Activated naive CD4-positive, alpha-beta T cell treated with anti-CD3 and anti-CD28 coated beads for 36 hours (primary cell): ENCODE measurements at regions not wholly inside any gene's neighbourhood (a gene's known extent, or its start where the extent isn't known, plus 50 kb on each side); places are given as distances from the start of the nearest gene placed in this dataset.
"Not testable (repeated sequence)": the region's sequence is repeated elsewhere in the genome, so short reads cannot be mapped to it uniquely, and the experiment has no call there.

ENCODE experiments used
- CTCF ChIA-PET: fragments of 350-600 bp; sonication (Branson Sonifier 250); formaldehyde crosslinking; loops from one replicate; lab custom pipeline; 2021; ENCODE audit warnings: antibody characterized with exemption; lab: Charles Lee
- DNase-seq: peaks from one replicate; pipeline ENCODE4 v3.0.0-alpha.2; 2020
- H3K27ac Mint-ChIP-seq: one replicate; pipeline ENCODE4 v1.8.0; 2021; ENCODE audit warnings: mild to moderate bottlenecking, mixed read lengths
- H3K27me3 Mint-ChIP-seq: one replicate; pipeline ENCODE4 v1.8.0; 2021; ENCODE audit warnings: low read depth, mixed read lengths
- H3K36me3 Mint-ChIP-seq: one replicate; pipeline ENCODE4 v1.8.0; 2021; ENCODE audit warnings: low read depth, mixed read lengths
- H3K4me1 Mint-ChIP-seq: one replicate; pipeline ENCODE4 v1.8.0; 2021; ENCODE audit warnings: low read depth, mixed read lengths
- H3K4me3 Mint-ChIP-seq: one replicate; pipeline ENCODE4 v1.8.0; 2021; ENCODE audit warnings: mild to moderate bottlenecking, moderate library complexity, mixed read lengths
- H3K9me3 Mint-ChIP-seq: one replicate; pipeline ENCODE4 v1.8.0; 2021; ENCODE audit warnings: mixed read lengths
- intact Hi-C: fragments of 100-400 bp; cut with micrococcal nuclease; formaldehyde crosslinking; loops from one replicate; pipeline ENCODE4 v1.15.1; 2023

DNA sequence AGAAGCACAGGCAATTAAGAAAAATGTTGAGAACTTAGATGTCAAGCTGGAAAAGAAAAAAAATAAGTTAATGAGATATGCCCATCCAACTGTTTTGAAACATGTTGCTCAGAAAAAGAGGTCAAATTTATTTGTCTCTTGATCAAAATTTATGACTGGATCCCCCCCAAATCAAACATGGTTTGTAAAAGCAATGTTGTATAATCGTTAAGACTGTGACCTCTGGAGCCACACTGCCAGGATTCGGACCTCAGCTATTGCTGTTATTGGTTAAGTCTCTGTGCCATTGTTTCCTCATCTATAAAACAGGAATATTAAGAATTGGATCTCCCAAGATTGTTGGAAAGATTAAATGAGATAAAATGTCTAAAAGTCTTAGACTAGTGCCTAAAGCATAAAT is 51.9 kb upstream of the LRRK2 start:
- intact Hi-C loops = no loop called here
- CTCF ChIA-PET = no interaction called here
- no peaks in the 10 kb centered on the region for H3K9me3 Mint-ChIP-seq
- no peak for DNase-seq
- H3K27me3 Mint-ChIP-seq = peaks cover 8% of the 10 kb centered on the region
- no peak overlapping the region for H3K4me3 Mint-ChIP-seq
- peaks cover 8% of the 10 kb centered on the region for H3K4me1 Mint-ChIP-seq
- no peaks in the 10 kb centered on the region for H3K36me3 Mint-ChIP-seq
- no peak overlapping the region for H3K27ac Mint-ChIP-seq

DNA sequence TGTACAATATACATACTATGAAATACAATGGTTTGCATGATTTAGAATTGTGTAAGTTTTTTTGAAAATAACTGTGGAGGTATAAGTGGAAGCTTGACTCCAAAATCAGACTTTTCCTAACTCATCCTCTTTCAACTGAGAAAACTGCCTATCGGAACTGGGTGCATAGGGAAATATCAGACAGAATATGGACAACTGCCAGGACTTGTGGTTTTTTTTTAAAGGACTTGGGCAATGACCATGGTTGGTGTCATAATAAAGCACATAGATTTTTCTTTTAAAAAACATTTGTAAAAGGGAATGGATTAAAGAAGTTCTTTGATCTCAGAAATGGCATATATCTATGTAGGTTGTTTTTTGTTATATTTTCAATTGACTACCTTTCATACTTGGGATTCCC is 53.3 kb upstream of the LRRK2 start:
- CTCF ChIA-PET = interaction anchor here (0.7 kb wide), 1 partner anchor 182 kb away, joined by 6 read pairs; no protein-coding TSS in a partner anchor
- peaks cover 10% of the 10 kb centered on the region for H3K27me3 Mint-ChIP-seq
- H3K36me3 Mint-ChIP-seq = no peaks in the 10 kb centered on the region
- no peak overlapping the region for H3K4me3 Mint-ChIP-seq
- H3K9me3 Mint-ChIP-seq = no peaks in the 10 kb centered on the region
- intact Hi-C loops = no loop called here
- H3K4me1 Mint-ChIP-seq = peaks cover 8% of the 10 kb centered on the region
- H3K27ac Mint-ChIP-seq = no peak overlapping the region
- no peak for DNase-seq

DNA sequence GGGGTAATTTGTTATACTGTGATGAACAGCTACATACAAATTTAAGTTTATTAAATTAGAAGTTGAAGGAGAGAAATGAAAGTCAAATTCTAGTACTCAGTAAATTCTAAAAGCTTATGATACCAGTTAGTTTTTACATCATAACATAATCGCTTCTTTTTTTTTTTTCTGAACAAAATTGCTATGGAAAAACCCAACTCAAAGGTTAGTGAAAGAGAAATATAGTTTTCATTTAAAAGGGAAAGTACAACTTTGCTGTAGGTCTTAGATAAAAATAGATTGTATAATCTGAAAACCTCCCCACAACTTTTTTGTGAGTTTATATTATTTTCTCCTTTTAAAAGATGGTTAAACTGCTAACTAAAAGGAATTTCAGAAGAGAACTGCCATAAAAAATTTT is 53.7 kb upstream of the LRRK2 start:
- intact Hi-C loops = no loop called here
- Mint-ChIP-seq H3K27me3 (peaks cover 10% of the 10 kb centered on the region), H3K4me1 (peaks cover 8% of the 10 kb centered on the region), H3K36me3 (no peaks in the 10 kb centered on the region), H3K4me3 (no peak overlapping the region), H3K9me3 (no peaks in the 10 kb centered on the region), H3K27ac (no peak overlapping the region)
- CTCF ChIA-PET = interaction anchor here (0.7 kb wide), 1 partner anchor 180 kb away, joined by 4 read pairs; no protein-coding TSS in a partner anchor
- no peak for DNase-seq

DNA sequence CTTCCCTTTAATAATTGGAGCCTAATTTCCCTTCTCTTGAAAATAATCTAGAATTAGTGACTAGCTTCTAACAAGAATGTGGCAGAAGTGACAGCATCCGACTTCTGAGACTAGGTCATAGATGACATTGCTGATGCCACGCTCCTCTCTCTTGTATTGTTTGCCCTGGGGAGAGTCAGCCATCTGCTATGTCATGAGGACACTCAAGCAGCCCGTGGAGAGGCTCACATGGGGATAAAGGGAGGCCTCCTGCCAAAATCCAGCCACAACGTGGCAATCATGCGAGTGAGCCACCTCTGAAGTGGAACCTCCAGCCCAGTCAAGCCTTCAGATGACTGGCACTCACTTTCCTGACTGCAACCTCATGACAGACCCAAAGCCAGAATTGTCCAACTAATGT is 54.2 kb upstream of the LRRK2 start:
- CTCF ChIA-PET = interaction anchor here (0.7 kb wide), 1 partner anchor 180 kb away, joined by 4 read pairs; no protein-coding TSS in a partner anchor
- intact Hi-C loops = no loop called here
- H3K27ac Mint-ChIP-seq = no peak overlapping the region
- H3K9me3 Mint-ChIP-seq = no peaks in the 10 kb centered on the region
- peaks cover 10% of the 10 kb centered on the region for H3K27me3 Mint-ChIP-seq
- H3K4me3 Mint-ChIP-seq = no peak overlapping the region
- H3K4me1 Mint-ChIP-seq = peaks cover 8% of the 10 kb centered on the region
- H3K36me3 Mint-ChIP-seq = no peaks in the 10 kb centered on the region
- no peak for DNase-seq

DNA sequence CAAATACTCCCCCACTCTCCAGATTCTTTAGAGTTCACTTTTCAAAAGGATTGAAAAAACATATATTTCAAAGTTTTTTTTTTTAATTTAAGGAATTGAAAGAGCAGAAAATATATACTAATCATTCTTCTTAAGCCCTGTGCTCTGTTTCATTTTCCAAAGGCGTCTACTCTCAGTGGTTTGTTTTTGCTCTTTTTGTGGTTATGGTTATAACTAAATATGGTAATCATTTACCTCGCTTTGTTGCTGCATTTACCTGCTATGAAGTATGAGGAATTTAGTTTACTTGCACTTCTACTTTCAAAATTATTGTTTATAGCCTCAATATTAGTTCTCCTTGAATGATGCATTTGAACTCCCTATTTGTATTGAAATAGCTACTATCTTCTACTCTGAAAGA is 55.9 kb upstream of the LRRK2 start:
- CTCF ChIA-PET = no interaction called here
- Mint-ChIP-seq H3K36me3 (no peaks in the 10 kb centered on the region), H3K27me3 (peaks cover 10% of the 10 kb centered on the region), H3K4me3 (no peak overlapping the region), H3K4me1 (peaks cover 8% of the 10 kb centered on the region), H3K9me3 (peaks cover 6% of the 10 kb centered on the region), H3K27ac (no peak overlapping the region)
- intact Hi-C loops = loop anchor here (2.0 kb wide), 1 partner anchor 50 kb away; no protein-coding TSS in a partner anchor
- no peak for DNase-seq

DNA sequence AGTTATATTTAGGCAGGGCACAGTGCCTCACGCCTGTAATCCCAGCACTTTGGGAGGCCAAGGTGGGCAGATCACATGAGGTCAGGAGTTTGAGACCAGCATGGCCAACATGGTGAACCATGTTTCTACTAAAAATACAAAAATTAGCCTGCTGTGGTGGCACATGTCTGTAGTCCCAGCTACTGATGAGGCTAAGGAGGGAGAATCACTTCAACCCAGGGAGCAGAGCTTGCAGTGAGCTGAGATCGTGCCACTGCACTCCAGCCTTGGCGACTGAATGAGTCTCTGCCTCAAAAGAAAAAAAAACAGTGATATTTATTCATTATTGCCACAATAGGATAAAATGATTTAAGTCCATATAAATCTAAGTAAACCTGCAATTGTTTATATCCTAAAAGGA is 56.4 kb upstream of the LRRK2 start:
- CTCF ChIA-PET, H3K36me3 Mint-ChIP-seq, H3K4me1 Mint-ChIP-seq, H3K27me3 Mint-ChIP-seq, H3K4me3 Mint-ChIP-seq, DNase-seq, H3K9me3 Mint-ChIP-seq, H3K27ac Mint-ChIP-seq: not testable (repeated sequence)
- intact Hi-C loops = loop anchor here (2.0 kb wide), 1 partner anchor 50 kb away; no protein-coding TSS in a partner anchor

DNA sequence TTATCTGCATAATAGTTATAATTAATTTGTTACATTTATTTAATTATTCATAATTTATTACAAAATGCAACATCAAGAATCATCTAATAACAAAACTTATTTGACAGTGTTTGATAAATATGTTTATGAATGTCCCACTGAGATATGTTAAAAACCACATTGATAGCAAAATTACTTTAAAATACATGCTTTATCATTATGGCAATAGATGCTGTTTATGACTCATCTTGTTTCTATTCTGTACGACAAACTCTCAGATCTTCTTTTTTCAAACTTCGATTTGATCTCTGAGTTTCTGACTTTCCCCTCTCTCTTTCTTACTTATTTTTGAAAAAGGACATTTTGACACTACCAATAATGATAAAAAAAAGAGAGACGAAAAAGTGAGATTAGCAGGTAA is 56.8 kb upstream of the LRRK2 start:
- Mint-ChIP-seq H3K9me3 (peaks cover 6% of the 10 kb centered on the region), H3K36me3 (peaks cover 3% of the 10 kb centered on the region), H3K27me3 (peaks cover 8% of the 10 kb centered on the region), H3K4me1 (peaks cover 8% of the 10 kb centered on the region), H3K27ac (no peak overlapping the region), H3K4me3 (no peak overlapping the region)
- CTCF ChIA-PET = no interaction called here
- intact Hi-C loops = loop anchor here (2.0 kb wide), 1 partner anchor 49 kb away; no protein-coding TSS in a partner anchor
- DNase-seq = no peak

DNA sequence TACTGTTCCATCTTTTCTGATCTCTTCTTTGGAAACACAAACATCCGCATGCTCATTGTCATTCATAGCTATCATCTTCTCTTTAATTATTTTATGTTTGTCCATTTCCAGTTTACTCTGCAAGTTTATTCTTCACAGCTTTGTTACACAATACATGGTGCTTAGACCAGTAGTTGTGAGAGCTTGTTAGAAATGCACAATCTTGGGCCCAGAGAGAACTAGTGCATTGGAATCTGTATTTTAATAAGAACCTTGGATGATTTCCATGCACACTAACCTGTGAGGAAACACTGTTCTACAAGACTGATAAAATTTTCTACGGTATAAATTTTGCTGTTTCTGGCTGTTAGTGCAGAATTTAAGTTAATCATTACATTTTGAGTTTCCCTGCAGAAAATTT is 59.3 kb upstream of the SLC2A13 start:
- CTCF ChIA-PET = interaction anchor here (1.0 kb wide), 1 partner anchor 47 kb away, joined by 4 read pairs; no protein-coding TSS in a partner anchor
- H3K27me3 Mint-ChIP-seq = peaks cover 2% of the 10 kb centered on the region
- no peak overlapping the region for H3K4me3 Mint-ChIP-seq
- peaks cover 11% of the 10 kb centered on the region for H3K9me3 Mint-ChIP-seq
- H3K36me3 Mint-ChIP-seq = peaks cover 3% of the 10 kb centered on the region
- peaks cover 8% of the 10 kb centered on the region for H3K4me1 Mint-ChIP-seq
- H3K27ac Mint-ChIP-seq = no peak overlapping the region
- DNase-seq = no peak
- intact Hi-C loops = no loop called here

DNA sequence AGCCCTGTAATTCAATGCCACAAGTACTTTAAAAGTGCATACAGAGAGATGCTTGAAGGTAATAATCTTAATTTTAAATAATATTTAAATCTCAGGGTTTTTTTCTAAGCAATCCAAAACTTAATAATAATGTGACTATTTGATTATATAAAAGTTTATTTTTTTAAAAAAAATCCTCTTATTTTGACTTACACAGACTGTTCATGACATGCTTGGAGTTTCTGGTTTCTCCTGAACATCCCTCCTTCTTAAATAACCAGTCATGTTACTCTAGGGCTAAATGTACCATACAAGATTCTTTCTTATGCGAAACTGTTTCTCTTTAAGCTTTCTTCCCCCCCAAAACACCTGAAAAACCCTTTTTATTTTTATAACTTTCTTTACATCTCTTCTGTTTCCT is 58.2 kb upstream of the SLC2A13 start:
- Mint-ChIP-seq H3K36me3 (peaks cover 3% of the 10 kb centered on the region), H3K4me3 (no peak overlapping the region), H3K9me3 (peaks cover 11% of the 10 kb centered on the region), H3K27me3 (peaks cover 5% of the 10 kb centered on the region), H3K27ac (no peak overlapping the region), H3K4me1 (peaks cover 8% of the 10 kb centered on the region)
- intact Hi-C loops = no loop called here
- DNase-seq = no peak
- CTCF ChIA-PET = no interaction called here

DNA sequence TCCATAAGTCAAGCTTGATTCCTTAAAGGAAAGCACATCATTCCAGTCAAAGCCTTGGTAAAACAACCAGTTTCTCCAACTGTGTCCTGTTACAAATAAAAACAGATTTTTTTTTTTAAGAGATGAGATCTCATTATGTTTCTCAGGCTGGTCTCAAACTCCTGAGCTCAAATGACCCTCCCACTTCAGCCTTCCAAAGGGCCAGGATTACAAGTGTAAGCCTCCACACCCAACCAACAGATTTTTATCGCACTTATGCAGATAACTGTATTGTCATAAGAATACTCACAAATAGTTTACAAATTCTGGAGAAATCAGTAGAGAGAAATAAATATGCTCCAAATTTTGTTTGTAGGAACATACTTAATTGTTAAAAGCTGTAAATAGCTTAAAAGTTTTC is 56.2 kb upstream of the SLC2A13 start:
- Mint-ChIP-seq H3K27me3 (peaks cover 15% of the 10 kb centered on the region), H3K27ac (no peak overlapping the region), H3K4me3 (no peak overlapping the region), H3K4me1 (no peaks in the 10 kb centered on the region), H3K36me3 (peaks cover 3% of the 10 kb centered on the region), H3K9me3 (peaks cover 11% of the 10 kb centered on the region)
- DNase-seq = no peak
- intact Hi-C loops = no loop called here
- CTCF ChIA-PET = no interaction called here

DNA sequence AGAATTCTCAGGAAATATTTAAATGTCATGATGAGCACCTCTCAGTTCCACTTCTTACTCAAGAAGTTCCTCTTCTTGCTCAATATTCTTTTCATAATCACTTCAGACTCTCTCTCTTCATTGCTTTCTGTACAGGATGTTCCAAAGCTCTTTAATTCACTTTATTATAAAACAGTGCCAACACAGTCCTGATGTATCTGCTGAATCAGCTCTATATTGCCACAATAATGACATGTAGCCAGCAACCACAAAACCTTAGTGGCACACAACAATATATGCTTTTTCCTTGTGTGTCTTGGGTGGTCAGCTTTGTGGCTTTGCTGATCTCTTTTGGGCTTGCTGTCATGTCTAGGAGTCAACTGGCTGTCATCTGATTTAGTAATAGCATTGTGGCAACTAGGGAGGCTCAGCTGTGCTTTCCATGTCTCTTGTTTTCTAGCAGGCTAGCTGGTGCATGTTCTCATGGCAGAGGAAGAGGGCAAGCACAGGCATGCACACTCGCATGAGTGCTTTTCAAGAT is 52.8 kb upstream of the SLC2A13 start:
- intact Hi-C loops = loop anchor here (10.0 kb wide), 1 partner anchor 216 kb away; no protein-coding TSS in a partner anchor
- H3K27ac Mint-ChIP-seq = no peak overlapping the region
- no peak overlapping the region for H3K4me3 Mint-ChIP-seq
- peaks cover 15% of the 10 kb centered on the region for H3K27me3 Mint-ChIP-seq
- H3K9me3 Mint-ChIP-seq = peaks cover 5% of the 10 kb centered on the region
- H3K36me3 Mint-ChIP-seq = peaks cover 3% of the 10 kb centered on the region
- no peak for DNase-seq
- H3K4me1 Mint-ChIP-seq = no peaks in the 10 kb centered on the region
- CTCF ChIA-PET = no interaction called here

DNA sequence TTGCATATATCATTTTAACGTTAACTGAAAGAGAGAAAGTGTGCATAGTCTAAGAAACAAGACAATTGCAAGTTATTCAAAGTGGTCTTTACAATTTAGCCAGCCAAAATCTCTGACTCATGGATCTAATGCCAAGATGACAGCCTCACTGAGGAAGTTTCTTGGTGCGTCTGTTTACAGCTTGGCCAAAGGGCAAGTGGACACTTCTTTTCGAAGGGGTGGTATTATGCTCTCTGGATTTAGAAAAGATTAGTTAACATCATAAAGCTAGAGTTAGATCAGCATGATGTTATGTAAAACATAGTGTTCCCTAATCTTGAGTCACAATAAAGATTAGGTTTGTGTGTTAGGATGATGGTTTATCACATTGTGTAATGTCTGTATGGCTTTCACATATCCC is 51.5 kb upstream of the SLC2A13 start:
- no peak overlapping the region for H3K4me3 Mint-ChIP-seq
- no peak overlapping the region for H3K27ac Mint-ChIP-seq
- CTCF ChIA-PET = no interaction called here
- no peaks in the 10 kb centered on the region for H3K36me3 Mint-ChIP-seq
- H3K27me3 Mint-ChIP-seq = peaks cover 18% of the 10 kb centered on the region
- H3K9me3 Mint-ChIP-seq = peaks cover 2% of the 10 kb centered on the region
- DNase-seq = no peak
- no peaks in the 10 kb centered on the region for H3K4me1 Mint-ChIP-seq
- intact Hi-C loops = loop anchor here (10.0 kb wide), 1 partner anchor 217 kb away; no protein-coding TSS in a partner anchor

DNA sequence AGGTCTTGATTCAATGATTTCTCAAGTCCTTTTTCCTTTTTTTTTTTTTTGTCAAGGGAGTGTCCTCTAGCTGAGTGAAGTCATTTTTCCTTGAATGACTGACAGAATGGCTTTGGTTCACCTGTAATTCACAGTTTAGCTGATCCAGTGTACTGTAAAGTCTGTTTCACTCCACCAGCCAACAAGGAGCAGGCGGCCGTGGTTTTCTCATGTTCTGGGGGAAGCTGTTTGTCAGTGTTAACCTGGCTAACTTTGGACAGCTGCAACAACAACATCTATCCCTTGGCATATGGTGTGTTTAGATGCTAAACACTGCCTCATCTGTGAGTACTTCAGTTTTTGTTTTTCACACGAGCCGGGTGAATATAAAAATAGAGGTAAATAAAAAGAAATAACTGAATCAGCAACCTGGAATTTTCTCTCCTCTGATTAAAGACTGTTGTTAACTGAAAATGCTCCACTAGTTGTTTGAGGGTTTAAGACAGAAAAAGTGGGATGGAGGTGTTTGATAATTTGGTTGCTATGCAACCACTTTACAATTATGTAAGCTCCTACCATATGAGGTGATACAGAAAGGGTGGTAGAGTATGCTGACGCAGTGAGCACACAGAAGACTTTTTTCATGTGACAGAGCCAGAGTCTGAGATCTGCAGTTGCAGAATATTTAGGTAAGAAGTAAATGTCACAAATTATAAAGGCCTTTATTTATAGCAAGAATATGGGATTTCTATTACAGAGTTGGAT is 50.3 kb upstream of the SLC2A13 start:
- H3K4me1 Mint-ChIP-seq = no peaks in the 10 kb centered on the region
- intact Hi-C loops = loop anchor here (10.0 kb wide), 1 partner anchor 219 kb away; no protein-coding TSS in a partner anchor
- CTCF ChIA-PET = interaction anchor here (0.6 to 0.7 kb wide), 2 partner anchors 11 to 65 kb away, joined by 3 read pairs; no protein-coding TSS in a partner anchor
- no peaks in the 10 kb centered on the region for H3K36me3 Mint-ChIP-seq
- peaks cover 20% of the 10 kb centered on the region for H3K27me3 Mint-ChIP-seq
- H3K27ac Mint-ChIP-seq = no peak overlapping the region
- DNase-seq = no peak
- no peaks in the 10 kb centered on the region for H3K9me3 Mint-ChIP-seq
- no peak overlapping the region for H3K4me3 Mint-ChIP-seq
